ENCODE measurements at regions not wholly inside any gene's neighbourhood (a gene's known extent, or its start where the extent isn't known, plus 50 kb on each side); places are given as distances from the start of the nearest gene placed in this dataset.

GRCh38 chr1:217012659-217013058 is 289.4 kb upstream of the ESRRG start:
- TF ChIP-seq CTCF (IDR thresholded peaks at IDR 0.05), result no peak

- no peak for TF ChIP-seq CTCF (IDR thresholded peaks at IDR 0.05)
These were observed 287.9 kb upstream of the ESRRG start for GRCh38 chr1:217011097-217011496.

GRCh38 chr1:217010253-217010652 is 287.0 kb upstream of the ESRRG start:
- TF ChIP-seq CTCF (IDR thresholded peaks at IDR 0.05), result no peak

GRCh38 chr1:217009376-217009775 is 286.1 kb upstream of the ESRRG start:
- no peak for TF ChIP-seq CTCF (IDR thresholded peaks at IDR 0.05)

- no peak for TF ChIP-seq CTCF (IDR thresholded peaks at IDR 0.05)
These were observed 281.7 kb upstream of the ESRRG start for GRCh38 chr1:217004776-217005436.

GRCh38 chr1:217003355-217003754 is 280.1 kb upstream of the ESRRG start:
- no peak for TF ChIP-seq CTCF (IDR thresholded peaks at IDR 0.05)

- no peak for TF ChIP-seq CTCF (IDR thresholded peaks at IDR 0.05)
These were observed 274.6 kb upstream of the ESRRG start for GRCh38 chr1:216997831-216998230.

- no peak for TF ChIP-seq CTCF (IDR thresholded peaks at IDR 0.05)
These were observed 273.8 kb upstream of the ESRRG start for GRCh38 chr1:216997069-216997468.
